T-helper 17 cell (primary cell): ENCODE measurements at regions not wholly inside any gene's neighbourhood (a gene's known extent, or its start where the extent isn't known, plus 50 kb on each side); places are given as distances from the start of the nearest gene placed in this dataset.
"Not testable (repeated sequence)": the region's sequence is repeated elsewhere in the genome, so short reads cannot be mapped to it uniquely, and the experiment has no call there.

Experiments
- ATAC-seq: fragments of 150-1000 bp; cut with Tn5 transposase; 2 replicates; pipeline ENCODE4 v1.10.0; 2021; ENCODE audit warnings: mild to moderate bottlenecking, moderate library complexity
- DNase-seq, 3 donors: peaks; one replicate each; pipeline versions ENCODE4 v3.0.0 to v3.0.0-alpha.2; 2020 to 2021
- H3K9me3 ChIP-seq: one replicate; pipeline ENCODE4 v1.7.0; 2013; ENCODE audit warnings: low read length, mild to moderate bottlenecking; ENCODE audit not compliant: control insufficient read depth, poor library complexity, severe bottlenecking
- H3K27ac Mint-ChIP-seq: one replicate; pipeline ENCODE4 v1.8.0; 2022; ENCODE audit warnings: mild to moderate bottlenecking, moderate library complexity, mixed read lengths
- H3K27me3 Mint-ChIP-seq: one replicate; pipeline ENCODE4 v1.8.0; 2022; ENCODE audit warnings: mixed read lengths
- H3K36me3 Mint-ChIP-seq: one replicate; pipeline ENCODE4 v1.8.0; 2022; ENCODE audit warnings: low read depth, mixed read lengths
- H3K4me1 Mint-ChIP-seq: one replicate; pipeline ENCODE4 v1.8.0; 2022; ENCODE audit warnings: mild to moderate bottlenecking, mixed read lengths
- H3K4me3 Mint-ChIP-seq: one replicate; pipeline ENCODE4 v1.8.0; 2022; ENCODE audit warnings: mild to moderate bottlenecking, moderate library complexity, mixed read lengths

GRCh38 chr5:174558190-174558589, 166.2 kb upstream of the MSX2 start:
- Mint-ChIP-seq H3K27ac (no peak overlapping the region), H3K36me3 (no peaks in the 10 kb centered on the region), H3K4me3 (no peak overlapping the region), H3K4me1 (no peaks in the 10 kb centered on the region), H3K27me3 (peaks cover 11% of the 10 kb centered on the region)
- no peaks in the 10 kb centered on the region for H3K9me3 ChIP-seq
- ATAC-seq, result no peak
- DNase-seq, result no peak

- peaks cover 19% of the 10 kb centered on the region for H3K27me3 Mint-ChIP-seq
- DNase-seq (no peak), ATAC-seq (no peak)
- H3K9me3 ChIP-seq, result no peaks in the 10 kb centered on the region
- no peaks in the 10 kb centered on the region for H3K4me1 Mint-ChIP-seq
- no peaks in the 10 kb centered on the region for H3K36me3 Mint-ChIP-seq
- H3K4me3 Mint-ChIP-seq, result no peak overlapping the region
- no peak overlapping the region for H3K27ac Mint-ChIP-seq
Observed at GRCh38 chr5:174559141-174559540, 165.2 kb upstream of the MSX2 start.

- Mint-ChIP-seq H3K27me3 (peaks cover 20% of the 10 kb centered on the region), H3K4me3 (no peak overlapping the region), H3K36me3 (no peaks in the 10 kb centered on the region), H3K27ac (no peak overlapping the region), H3K4me1 (no peaks in the 10 kb centered on the region)
- ATAC-seq, result no peak
- no peaks in the 10 kb centered on the region for H3K9me3 ChIP-seq
- no peak for DNase-seq
Observed at GRCh38 chr5:174559566-174560090, 164.8 kb upstream of the MSX2 start.

GRCh38 chr5:174560861-174561260, 163.5 kb upstream of the MSX2 start:
- no peaks in the 10 kb centered on the region for H3K36me3 Mint-ChIP-seq
- H3K4me1 Mint-ChIP-seq, result no peaks in the 10 kb centered on the region
- no peak overlapping the region for H3K27ac Mint-ChIP-seq
- ATAC-seq, result no peak
- no peaks in the 10 kb centered on the region for H3K9me3 ChIP-seq
- H3K4me3 Mint-ChIP-seq, result no peak overlapping the region
- no peak for DNase-seq
- peaks cover 20% of the 10 kb centered on the region for H3K27me3 Mint-ChIP-seq

- not testable (repeated sequence) for H3K4me1 Mint-ChIP-seq, DNase-seq, H3K4me3 Mint-ChIP-seq, ATAC-seq, H3K9me3 ChIP-seq, H3K36me3 Mint-ChIP-seq, H3K27ac Mint-ChIP-seq
- H3K27me3 Mint-ChIP-seq, result peaks cover 20% of the 10 kb centered on the region
Observed at GRCh38 chr5:174563040-174563439, 161.3 kb upstream of the MSX2 start.

GRCh38 chr5:174563899-174564298, 160.5 kb upstream of the MSX2 start:
- Mint-ChIP-seq H3K4me1 (no peaks in the 10 kb centered on the region), H3K27ac (no peak overlapping the region), H3K27me3 (peaks cover 20% of the 10 kb centered on the region), H3K36me3 (no peaks in the 10 kb centered on the region), H3K4me3 (no peak overlapping the region)
- no peak for ATAC-seq
- no peak for DNase-seq
- H3K9me3 ChIP-seq, result no peaks in the 10 kb centered on the region

- Mint-ChIP-seq H3K36me3 (peaks cover 4% of the 10 kb centered on the region), H3K4me1 (no peaks in the 10 kb centered on the region), H3K27me3 (peaks cover 15% of the 10 kb centered on the region), H3K4me3 (no peak overlapping the region), H3K27ac (no peak overlapping the region)
- no peaks in the 10 kb centered on the region for H3K9me3 ChIP-seq
- ATAC-seq, result no peak
- no peak for DNase-seq
Observed at GRCh38 chr5:174567506-174568141, 156.8 kb upstream of the MSX2 start.

GRCh38 chr5:174570662-174571061, 153.7 kb upstream of the MSX2 start:
- Mint-ChIP-seq H3K4me1 (no peaks in the 10 kb centered on the region), H3K27me3 (peaks cover 24% of the 10 kb centered on the region), H3K36me3 (peaks cover 6% of the 10 kb centered on the region), H3K4me3 (no peak overlapping the region), H3K27ac (no peak overlapping the region)
- ATAC-seq (no peak), DNase-seq (no peak)
- H3K9me3 ChIP-seq, result no peaks in the 10 kb centered on the region

GRCh38 chr5:174571662-174572397, 152.6 kb upstream of the MSX2 start:
- Mint-ChIP-seq H3K4me3 (no peak overlapping the region), H3K4me1 (no peaks in the 10 kb centered on the region), H3K27ac (no peak overlapping the region), H3K27me3 (peaks cover 24% of the 10 kb centered on the region), H3K36me3 (peaks cover 6% of the 10 kb centered on the region)
- H3K9me3 ChIP-seq, result no peaks in the 10 kb centered on the region
- DNase-seq (no peak), ATAC-seq (no peak)

- no peak for DNase-seq
- H3K27ac Mint-ChIP-seq, result no peak overlapping the region
- H3K36me3 Mint-ChIP-seq, result peaks cover 6% of the 10 kb centered on the region
- ATAC-seq, result no peak
- no peaks in the 10 kb centered on the region for H3K4me1 Mint-ChIP-seq
- H3K4me3 Mint-ChIP-seq, result no peak overlapping the region
- H3K27me3 Mint-ChIP-seq, result peaks cover 24% of the 10 kb centered on the region
- H3K9me3 ChIP-seq, result no peaks in the 10 kb centered on the region
Observed at GRCh38 chr5:174572591-174572990, 151.8 kb upstream of the MSX2 start.

- H3K36me3 Mint-ChIP-seq, result peaks cover 6% of the 10 kb centered on the region
- no peak for ATAC-seq
- H3K9me3 ChIP-seq, result no peaks in the 10 kb centered on the region
- no peak overlapping the region for H3K4me3 Mint-ChIP-seq
- peaks cover 28% of the 10 kb centered on the region for H3K27me3 Mint-ChIP-seq
- H3K27ac Mint-ChIP-seq, result no peak overlapping the region
- no peak for DNase-seq
- H3K4me1 Mint-ChIP-seq, result no peaks in the 10 kb centered on the region
Observed at GRCh38 chr5:174573221-174573994, 151.0 kb upstream of the MSX2 start.

- ATAC-seq, result no peak
- Mint-ChIP-seq H3K4me3 (no peak overlapping the region), H3K4me1 (no peaks in the 10 kb centered on the region), H3K27ac (no peak overlapping the region), H3K36me3 (peaks cover 6% of the 10 kb centered on the region), H3K27me3 (peaks cover 28% of the 10 kb centered on the region)
- DNase-seq, result no peak
- H3K9me3 ChIP-seq, result no peaks in the 10 kb centered on the region
Observed at GRCh38 chr5:174575043-174575442, 149.3 kb upstream of the MSX2 start.

- no peak for DNase-seq
- H3K4me1 Mint-ChIP-seq, result no peaks in the 10 kb centered on the region
- peaks cover 2% of the 10 kb centered on the region for H3K36me3 Mint-ChIP-seq
- H3K27me3 Mint-ChIP-seq, result peaks cover 33% of the 10 kb centered on the region
- H3K4me3 Mint-ChIP-seq, result no peak overlapping the region
- no peaks in the 10 kb centered on the region for H3K9me3 ChIP-seq
- ATAC-seq, result no peak
- H3K27ac Mint-ChIP-seq, result no peak overlapping the region
Observed at GRCh38 chr5:174576042-174576441, 148.3 kb upstream of the MSX2 start.
